Neural cell (in vitro differentiated cells): ENCODE measurements at regions not wholly inside any gene's neighbourhood (a gene's known extent, or its start where the extent isn't known, plus 50 kb on each side); places are given as distances from the start of the nearest gene placed in this dataset.

Source experiments
- CTCF ChIP-seq: fragments of 450-650 bp; IDR thresholded peaks from 2 replicates; pipeline ENCODE4 v1.5.1; 2014; ENCODE audit warnings: antibody characterized with exemption, mild to moderate bottlenecking, moderate library complexity; ENCODE audit not compliant: poor library complexity, severe bottlenecking
- EP300 ChIP-seq: fragments of 450-650 bp; conservative IDR thresholded peaks from 2 replicates; pipeline ENCODE4 v1.6.1; 2014; ENCODE audit warnings: antibody characterized with exemption, mild to moderate bottlenecking, moderate library complexity; ENCODE audit not compliant: poor library complexity, severe bottlenecking
- EZH2 ChIP-seq: fragments of 200-600, 300-800 bp; shearing (Covaris generic), sonication (generic); IDR thresholded peaks from 2 replicates; pipeline ENCODE4 v1.6.1; 2014; ENCODE audit warnings: antibody characterized with exemption, low read length, borderline replicate concordance, mild to moderate bottlenecking; ENCODE audit not compliant: insufficient read depth, poor library complexity, severe bottlenecking
- MXI1 ChIP-seq: fragments of 450-650 bp; conservative IDR thresholded peaks from 2 replicates; pipeline ENCODE4 v1.6.1; 2014; ENCODE audit warnings: antibody characterized with exemption, mild to moderate bottlenecking; ENCODE audit not compliant: poor library complexity, severe bottlenecking
- POLR2AphosphoS5 ChIP-seq: IDR thresholded peaks from 2 replicates; pipeline ENCODE4 v1.6.1; 2012
- RAD21 ChIP-seq: fragments of 450-650 bp; conservative IDR thresholded peaks from 2 replicates; pipeline ENCODE4 v1.6.1; 2014; ENCODE audit warnings: antibody characterized with exemption, mild to moderate bottlenecking, moderate library complexity
- REST ChIP-seq: IDR thresholded peaks from 2 replicates; pipeline ENCODE4 v1.6.1; 2012; ENCODE audit warnings: borderline replicate concordance
- SMC3 ChIP-seq: fragments of 450-650 bp; conservative IDR thresholded peaks from 2 replicates; pipeline ENCODE4 v1.6.1; 2014; ENCODE audit warnings: antibody characterized with exemption, mild to moderate bottlenecking, moderate library complexity; ENCODE audit not compliant: poor library complexity
- TAF1 ChIP-seq: IDR thresholded peaks from 2 replicates; pipeline ENCODE4 v1.6.1; 2012; ENCODE audit warnings: low read depth

DNA sequence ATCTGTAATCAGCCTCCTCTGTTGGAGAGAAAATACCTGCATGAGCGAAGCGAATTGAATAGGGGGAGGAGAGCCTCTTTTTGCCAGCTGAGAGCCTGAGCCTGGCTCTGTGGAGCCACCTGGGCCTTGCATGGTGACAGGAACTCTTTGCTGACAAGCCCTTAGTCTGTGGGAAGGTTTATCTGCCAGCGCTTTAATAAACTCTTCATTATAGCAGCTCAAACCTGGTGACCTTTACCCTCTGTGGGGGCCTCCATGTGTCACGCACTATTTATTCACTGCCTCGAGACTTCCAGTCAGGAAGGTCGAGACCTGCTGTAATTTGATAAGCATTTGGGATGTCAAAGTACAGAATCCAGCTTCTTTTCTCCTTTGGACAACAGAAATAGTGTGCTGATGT lies 282.6 kb downstream of the CBLN1 start:
- TF ChIP-seq CTCF (no peak), RAD21 (no peak), SMC3 (no peak), REST (no peak), EZH2 (no peak), TAF1 (no peak), POLR2AphosphoS5 (no peak), MXI1 (no peak), EP300 (no peak)
